NCI-H2107 treated with DMSO at 0.1 percent for 48 hours (cell line): ENCODE measurements at regions not wholly inside any gene's neighbourhood (a gene's known extent, or its start where the extent isn't known, plus 50 kb on each side); places are given as distances from the start of the nearest gene placed in this dataset.

Source experiments
- DNase-seq: peaks from one replicate; lab custom pipeline; 2025; ENCODE audit not compliant: unreplicated experiment; lab: John Stamatoyannopoulos, UW

DNA sequence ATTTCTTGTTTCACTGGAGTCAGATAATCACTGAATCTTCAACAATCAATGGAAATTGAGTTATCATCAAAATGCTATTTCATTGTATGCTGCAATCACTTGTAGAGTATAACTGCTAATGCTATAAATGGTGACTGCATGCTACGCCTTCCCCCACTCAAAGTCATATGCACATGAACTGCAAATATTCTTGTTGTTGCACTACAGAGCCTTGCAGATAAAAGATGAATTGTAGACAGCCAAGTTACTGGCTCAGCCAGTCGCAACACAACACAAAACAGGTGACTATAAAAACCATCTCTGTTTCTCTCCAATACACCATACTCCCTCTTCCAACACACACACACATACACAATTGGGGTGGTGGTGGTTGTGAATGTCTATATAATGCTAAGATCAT lies 171.0 kb upstream of the HMGA2 start:
- no peak for DNase-seq

DNA sequence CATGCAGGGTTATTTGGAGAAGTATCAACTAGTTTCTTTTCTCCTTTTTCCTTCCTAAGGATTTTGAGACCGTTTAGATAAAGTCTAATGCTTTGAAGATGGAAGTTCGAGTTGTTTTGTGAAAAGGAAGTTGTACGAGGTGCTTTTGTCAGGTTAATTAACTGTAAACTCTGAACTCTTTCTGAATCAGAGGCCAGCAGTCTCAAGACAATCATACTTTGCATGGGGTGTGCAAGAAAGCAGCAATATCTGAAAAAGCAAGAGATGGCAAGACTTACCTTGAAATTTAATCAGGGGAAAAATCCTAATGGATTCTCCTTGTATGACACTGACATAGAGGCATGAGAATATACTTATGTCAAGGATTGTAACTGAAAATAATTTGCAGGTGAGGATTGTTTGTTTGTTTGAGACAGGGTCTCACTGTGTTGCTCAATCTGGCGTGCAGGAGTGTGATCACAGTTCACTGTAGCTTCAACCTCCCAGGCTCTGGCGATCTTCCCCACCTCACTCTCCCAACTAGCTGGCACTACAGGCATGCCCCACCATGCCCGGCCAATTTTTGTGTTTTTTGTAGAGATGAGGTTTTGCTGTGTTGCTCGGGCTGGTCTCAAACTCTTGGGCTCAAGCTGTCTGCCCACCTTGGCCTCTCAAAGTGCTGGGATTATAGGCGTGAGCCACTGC lies 170.2 kb upstream of the HMGA2 start:
- no peak for DNase-seq

DNA sequence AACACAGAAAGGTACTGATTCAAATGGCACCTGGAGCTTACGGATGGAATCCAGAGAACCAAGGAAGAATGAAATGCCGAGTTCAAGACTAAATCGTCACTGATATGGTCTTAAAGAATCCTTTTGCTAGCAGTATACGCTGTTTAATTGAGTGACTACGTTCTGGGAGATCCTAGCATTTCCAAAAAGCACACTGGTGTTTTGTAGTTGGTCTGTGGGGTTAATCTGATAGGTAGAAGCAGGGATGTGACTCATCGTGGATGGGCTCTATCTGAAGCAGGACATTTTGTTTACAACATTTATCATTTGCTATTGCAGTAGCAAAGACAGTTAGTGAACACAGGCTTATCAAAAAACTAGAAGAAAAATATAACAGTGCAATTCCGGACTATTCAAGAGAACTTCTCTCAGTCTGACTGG lies 169.2 kb upstream of the HMGA2 start:
- no peak for DNase-seq

DNA sequence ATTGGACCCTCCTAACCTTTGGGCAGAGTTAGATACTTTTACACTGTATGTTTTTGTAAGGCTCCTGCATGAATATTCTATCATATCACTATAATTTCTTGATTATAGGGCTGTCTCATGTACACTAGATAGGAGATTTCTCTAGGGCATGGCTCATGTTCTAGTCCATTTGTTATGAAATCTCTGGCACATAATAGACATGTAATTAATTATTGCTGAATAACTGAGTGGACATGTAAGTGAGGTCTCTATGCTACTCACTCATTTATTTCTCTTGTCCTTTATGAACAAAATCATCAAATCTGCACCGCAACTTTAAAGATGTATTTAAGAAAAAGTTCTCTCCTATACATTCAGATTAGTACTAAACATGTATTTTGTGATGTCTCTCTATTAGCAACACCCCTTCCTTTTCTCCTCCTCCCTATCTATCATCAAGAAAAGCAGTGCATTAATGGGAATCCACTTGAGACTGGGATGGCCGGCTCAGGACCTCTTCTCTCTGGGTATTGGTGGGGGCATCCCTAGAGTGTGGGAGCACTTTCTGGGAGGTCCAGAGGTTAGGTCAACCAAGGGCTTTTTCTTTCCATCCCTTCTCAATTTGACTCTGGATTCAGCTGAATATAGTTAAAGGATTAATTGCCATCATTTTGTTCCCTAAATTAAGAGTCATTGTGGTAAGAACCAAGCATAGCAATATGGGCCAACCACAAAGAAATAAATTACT lies 168.0 kb upstream of the HMGA2 start:
- no peak for DNase-seq

DNA sequence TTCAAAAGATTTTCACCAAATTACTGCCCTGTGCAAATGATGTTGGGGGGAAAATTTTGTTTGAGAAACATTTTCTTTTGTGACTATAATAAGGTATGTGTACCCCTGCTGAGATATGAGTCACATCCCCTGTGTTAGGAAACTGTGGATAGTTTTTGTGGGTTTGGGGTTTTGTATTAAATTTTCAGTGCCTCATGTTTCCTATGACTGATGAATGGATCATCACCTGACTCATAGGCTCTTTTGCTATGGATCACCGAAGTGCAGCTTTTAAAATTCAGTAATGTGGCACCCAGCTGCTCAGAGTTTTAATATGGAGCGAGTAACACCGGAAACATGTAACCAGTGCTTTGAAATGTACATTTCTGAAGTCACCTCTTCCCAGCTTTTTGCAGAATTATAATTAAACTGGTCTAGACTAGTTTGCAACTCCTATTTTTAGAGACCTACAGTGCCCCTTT lies 167.4 kb upstream of the HMGA2 start:
- DNase-seq: no peak

DNA sequence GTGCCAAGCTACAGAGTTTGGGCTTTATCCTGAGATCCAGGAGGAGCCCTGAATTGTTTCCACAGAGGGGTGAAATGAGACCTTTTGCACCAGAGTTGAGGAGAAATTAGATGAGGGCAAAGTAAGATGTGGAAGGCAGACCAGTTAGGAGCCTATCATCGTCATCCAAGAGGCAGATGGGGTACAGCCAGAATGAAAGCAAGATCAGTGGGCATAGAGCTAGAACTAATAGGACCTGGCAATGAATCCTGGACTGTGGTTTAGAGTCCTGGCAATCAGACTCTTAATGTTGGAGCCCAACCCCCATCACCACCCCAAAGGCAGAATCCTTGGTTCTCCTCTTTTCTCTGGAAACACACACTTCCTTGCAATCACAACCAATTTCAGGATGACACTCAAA lies 166.6 kb upstream of the HMGA2 start:
- DNase-seq: no peak

DNA sequence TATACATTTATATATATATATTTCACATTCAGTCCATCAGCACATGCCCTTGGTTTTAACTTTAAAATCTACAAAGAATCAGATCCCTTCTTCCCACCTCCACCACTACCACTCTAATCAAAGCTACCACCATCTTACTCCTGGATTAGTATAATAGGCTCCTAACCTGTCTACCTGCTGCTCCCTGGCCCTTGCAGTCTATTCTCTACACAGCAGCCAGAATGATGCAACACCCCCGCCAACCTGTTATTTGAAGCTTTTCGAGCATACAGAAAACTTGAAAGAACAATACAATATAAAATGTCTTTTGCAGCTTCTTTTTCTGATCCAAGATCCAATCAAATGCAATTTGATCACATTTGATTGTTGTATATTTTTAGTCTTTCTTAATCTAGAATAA lies 165.9 kb upstream of the HMGA2 start:
- no peak for DNase-seq

DNA sequence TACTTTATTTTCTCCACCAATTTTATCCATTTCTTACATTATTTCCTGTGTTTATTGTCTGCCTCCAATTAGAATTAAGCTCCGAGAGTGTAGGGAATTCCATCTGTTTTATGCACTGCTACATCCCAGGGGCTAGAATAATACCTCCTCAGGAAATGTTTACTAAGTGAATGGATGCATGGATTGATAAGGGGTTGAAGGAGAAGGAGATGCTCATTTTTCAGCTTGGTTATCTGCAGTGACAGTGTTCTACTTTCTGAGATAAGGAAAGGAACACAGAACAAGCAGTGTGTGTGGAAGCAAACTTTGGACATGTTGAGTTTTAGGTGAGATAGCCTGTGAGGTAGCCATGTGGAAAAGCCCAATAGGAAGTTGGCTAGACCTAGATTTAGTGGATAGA lies 164.6 kb upstream of the HMGA2 start:
- DNase-seq: no peak

DNA sequence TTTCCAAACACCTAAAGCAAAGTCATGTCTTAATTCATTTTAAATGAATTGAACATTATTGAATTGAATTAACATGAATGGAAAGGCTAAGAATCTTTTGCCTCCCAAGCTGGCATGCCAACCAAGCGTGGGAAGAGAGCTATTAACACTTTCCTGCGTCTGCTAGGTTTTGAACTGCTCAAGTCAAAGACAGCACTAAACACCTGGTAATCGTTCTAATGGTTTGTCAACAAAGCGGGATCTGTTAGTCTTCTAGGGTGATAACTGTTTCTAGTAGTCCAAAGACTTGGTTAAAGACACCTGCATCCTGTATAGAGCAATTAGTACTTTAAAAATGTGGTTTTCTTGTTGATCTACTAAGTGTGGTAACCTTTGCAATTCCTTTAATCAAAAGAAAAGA lies 164.2 kb upstream of the HMGA2 start:
- DNase-seq: no peak

DNA sequence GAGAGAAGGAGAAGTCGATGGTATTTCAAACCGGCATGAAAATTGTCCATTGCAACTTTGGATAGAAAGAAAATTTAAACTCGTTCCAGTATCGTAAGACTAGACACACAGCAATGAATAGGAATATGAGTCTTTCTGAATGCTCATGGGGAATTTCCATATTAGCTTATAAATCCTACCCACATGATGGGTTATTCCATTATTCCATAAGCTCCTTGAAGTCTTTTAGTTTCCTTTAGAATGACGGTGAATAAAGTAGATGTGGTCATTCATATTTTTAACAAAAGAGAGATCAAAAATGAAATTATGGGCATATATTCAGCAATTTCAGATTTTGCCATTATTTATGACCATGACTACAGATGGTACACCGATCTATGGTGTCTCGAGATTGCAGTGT lies 163.4 kb upstream of the HMGA2 start:
- DNase-seq: no peak

DNA sequence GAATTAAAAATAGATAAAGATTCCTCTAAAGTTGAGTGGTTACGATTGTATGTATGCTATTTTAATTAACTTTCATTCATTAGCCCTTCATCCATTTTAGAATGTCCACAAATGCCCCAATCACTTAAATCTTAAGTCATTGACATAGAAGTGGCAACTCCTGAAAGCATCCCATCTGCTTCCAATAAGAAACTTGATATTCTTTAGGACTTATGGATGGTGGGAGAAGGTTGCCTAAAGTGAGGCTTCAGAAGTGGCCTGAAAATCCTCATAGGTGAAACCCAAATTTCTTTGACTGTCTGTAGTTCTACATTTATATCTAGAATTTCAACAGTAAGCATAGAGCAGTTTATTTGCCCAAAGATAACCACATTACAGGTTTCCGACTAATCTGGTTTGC lies 161.7 kb upstream of the HMGA2 start:
- DNase-seq: no peak

DNA sequence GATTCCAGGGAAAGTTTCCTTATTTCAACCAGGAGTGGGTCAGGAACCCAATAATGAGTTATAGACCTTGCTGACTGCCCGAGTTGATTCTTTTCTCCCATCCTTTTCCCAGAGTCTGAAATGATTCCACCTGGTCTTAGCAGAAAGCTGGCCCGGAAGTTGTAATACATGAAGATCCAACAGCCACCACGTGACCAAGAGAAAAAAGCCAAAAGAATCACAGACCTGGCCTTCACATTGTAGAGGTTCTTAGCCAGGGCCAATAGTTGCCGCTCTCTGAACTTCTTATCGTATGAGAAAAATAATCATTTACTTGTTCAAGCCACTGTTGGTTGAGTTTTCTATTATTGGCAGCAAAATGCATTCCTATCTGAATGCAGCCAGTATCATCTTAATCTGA lies 161.2 kb upstream of the HMGA2 start:
- DNase-seq: no peak

DNA sequence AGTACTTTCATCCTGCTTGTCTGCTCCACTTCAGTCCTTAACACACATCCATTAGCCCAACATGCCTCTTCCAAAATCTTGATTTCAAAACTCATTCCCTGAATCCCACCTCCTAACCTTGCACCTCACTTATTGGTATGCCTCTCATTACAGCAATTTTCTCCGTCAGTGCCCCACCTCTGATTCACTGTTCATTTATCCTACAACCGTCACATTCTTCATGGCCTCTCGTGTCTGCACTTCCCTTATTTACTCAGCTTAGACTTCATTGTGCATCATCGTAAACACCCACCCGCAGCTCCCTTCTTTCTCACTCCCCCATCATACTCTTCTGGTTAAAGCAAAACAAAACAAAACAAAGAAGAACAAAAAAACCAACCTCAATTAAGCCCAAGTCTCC lies 160.6 kb upstream of the HMGA2 start:
- no peak for DNase-seq

DNA sequence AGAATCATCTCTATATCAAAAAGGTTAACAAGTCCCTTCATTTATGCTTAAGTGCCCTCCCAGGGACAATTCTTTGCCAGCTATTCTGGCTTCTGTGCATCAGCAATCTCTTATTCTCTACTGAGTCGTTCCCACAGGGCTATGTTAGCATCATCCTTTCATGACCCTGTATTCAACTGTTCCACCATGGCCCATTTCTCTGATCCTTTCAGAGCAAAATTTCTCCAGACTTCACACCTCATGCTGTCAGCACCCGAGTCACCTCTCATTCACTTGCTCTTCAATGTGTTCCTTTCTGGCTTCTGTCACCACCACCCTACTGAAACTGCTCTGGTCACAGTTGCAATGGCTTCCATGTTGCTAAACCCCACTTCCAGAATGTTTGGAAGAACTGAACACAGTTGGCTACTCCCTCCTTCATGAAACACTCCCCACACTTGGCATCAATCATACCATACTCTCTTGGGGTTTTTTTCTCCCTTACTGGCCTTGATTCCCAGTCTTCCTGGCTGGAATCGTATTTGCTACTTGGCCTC lies 159.5 kb upstream of the HMGA2 start:
- no peak for DNase-seq

DNA sequence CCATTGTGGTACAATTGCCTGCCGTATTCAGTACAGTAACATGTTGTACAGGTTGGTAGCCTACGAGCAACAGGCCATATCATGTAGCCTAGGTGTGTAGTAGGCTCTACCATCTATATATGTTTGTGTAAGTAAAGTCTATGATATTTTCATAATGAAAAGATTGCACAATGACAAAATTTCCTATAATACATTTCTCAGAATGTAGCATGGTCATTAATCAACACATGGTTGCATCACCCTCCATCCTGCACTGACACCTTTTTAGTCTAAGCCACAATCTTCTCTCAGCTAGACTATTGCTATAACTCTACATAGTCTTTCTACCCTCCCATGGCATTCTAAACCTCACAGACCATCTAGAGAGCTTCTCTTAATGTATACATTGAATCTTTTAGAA lies 158.5 kb upstream of the HMGA2 start:
- DNase-seq: no peak

DNA sequence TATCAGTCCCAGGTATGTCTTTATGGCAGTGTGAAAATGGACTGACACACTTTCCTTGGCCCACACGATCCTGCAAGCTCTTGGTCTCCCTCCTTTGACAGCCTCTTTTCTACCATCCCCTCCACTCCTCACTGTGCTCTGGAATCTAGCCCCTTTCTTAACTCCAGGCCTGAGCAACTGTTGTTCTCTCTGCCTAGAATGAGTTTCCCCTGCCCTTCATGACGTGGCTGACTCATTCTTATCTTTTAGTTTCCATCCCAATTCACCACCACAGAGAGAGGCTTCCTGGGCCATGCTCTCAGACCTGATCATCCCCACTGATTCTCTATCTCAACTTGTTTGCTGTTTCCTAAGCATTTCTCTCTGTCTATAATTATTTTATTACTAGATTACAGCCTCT lies 157.4 kb upstream of the HMGA2 start:
- no peak for DNase-seq

DNA sequence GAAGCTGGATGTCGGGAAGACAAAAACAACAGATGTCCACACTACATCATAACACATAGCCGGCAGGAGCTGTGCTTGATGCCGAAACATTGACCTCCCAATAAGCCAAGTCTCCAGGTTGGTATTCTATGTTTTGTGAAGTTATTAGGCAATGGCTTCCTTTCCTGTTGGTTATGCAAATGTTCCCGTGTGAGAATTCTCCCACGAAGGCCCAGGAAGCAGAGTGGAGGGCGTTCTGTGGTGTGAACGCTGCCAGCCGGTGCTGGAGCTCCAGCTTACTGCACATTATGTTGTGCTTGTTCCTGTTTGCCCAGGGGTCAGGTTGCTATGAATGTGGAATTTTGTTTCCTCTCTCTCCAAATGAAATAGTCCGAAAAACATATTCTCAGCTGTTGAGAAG lies 156.4 kb upstream of the HMGA2 start:
- DNase-seq: no peak

DNA sequence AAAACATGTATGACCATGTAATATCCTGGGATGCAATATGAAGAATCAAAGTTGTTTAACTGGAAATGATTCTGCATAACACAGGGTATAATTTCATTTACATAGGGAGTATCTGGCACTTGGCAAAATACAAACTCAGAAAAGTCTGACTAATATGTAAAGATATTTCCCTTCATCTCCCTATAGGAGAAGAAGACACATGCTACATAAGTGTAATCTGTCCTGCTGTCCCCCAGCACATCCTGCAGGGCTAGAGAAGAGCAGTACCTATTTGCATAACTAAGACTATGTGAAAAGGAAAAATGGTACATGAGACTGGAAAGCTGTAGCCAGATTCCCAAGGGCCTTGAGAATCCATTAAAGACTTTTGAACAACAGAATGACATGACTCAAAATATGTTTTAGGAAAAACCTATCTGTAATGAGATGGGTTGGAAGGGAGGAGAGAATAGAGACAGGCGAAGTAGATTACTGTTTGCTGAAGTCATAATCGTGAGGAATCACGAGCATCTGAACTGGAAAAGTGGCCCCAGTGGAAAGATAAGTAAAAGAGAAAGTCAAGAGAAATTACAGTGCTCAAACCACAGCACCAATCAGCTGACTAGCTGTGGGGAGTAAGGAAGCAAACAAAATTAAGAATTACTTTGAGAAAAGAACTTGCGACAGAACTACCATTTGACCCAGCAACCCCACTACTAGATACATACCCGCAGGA lies 155.1 kb upstream of the HMGA2 start:
- no peak for DNase-seq

DNA sequence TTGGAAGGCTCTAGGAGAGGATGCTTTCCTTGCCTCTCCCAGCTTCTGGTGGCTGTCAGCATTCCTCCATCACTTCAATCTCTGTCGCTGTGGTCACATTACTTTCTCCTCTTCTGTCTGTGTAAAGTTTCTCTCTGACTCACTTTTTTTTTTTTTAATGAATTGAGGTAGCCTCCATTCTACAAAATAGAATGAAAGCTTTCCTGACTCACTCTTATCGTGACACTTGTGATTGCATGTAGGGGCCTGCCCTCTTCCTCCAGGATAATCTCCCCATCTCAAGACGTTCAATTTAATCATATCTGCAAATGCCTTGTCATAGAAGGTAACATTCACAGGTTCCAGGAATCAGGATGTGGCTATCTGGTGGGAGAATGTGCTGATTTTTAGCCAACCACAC lies 153.5 kb upstream of the HMGA2 start:
- no peak for DNase-seq

DNA sequence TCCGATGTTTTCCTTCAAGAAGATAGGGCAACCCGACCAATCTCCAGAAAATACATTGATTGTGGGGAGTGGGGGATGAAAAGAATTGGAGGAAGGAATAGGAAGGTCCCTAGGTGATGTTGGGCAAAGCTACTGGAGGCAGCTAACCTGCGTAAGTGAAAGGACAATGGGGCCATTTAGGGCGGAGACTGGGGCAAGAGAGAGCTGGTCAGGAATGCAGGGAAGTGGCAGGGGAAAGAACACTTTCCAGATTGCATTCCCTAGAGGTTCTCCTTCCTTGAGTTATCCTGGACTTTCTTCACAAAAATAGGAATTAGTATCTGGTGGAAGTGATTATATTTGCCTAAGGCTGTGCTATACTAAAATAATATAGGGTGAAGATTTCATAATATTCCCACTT lies 151.8 kb upstream of the HMGA2 start:
- no peak for DNase-seq

DNA sequence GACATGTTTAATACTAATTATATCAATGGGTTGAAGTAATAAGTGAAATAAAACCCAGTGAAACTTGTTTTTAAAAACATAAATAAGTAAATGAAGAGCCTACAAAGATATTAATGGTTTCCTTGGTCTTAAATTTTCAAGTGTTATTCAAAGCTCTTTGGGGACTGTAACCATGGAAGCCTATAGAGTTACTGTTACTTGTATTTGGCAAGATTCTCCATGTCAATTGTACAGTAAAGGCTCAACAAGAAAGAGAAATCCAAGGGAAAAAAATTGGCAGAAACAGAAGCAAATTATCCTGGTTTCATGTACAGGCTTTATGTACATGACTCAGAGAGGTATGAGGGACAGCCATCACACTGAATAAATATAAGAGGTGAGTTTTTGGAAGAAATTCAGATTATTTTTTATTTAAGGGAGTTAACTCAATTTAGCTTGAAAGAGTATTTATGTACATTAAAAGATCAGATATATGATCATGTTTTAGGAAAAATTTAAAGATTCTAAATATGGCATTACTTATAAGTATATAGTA lies 151.1 kb upstream of the HMGA2 start:
- no peak for DNase-seq

DNA sequence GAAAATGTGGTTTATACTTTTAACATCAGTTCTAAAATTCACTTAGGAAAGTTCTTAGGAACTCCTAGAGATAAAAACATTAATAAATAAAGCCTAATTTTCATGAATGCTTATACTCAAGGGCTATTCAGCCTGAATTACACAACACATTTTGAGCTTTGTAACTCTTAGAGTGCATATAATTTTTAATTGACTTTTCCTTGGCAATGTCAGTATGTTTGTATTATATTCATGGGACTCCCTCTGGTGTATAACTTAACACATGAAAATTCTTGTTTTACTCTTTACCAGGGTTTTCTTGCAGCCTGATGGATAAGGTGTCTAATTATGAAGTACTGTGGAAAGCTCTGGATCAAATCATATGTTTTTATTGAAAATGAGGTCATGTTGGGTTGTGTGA lies 150.6 kb upstream of the HMGA2 start:
- no peak for DNase-seq
